PFSK-1 (cell line): ENCODE measurements at regions not wholly inside any gene's neighbourhood (a gene's known extent, or its start where the extent isn't known, plus 50 kb on each side); places are given as distances from the start of the nearest gene placed in this dataset.

Experiments used
- POLR2AphosphoS5 ChIP-seq: IDR thresholded peaks from 2 replicates; pipeline ENCODE4 v1.6.1; 2012; ENCODE audit warnings: low read depth, mild to moderate bottlenecking, control low read depth, low read length, moderate library complexity
- REST ChIP-seq, 2 experiments: IDR thresholded peaks; 2 replicates each; pipeline versions ENCODE4 v1.6.1 to v1.8.0; 2011 to 2012; ENCODE audit warnings: low read depth in 2 of 2, low read length in 2 of 2, control low read depth in 1 of 2, inconsistent platforms in 1 of 2, mild to moderate bottlenecking in 1 of 2, moderate library complexity in 1 of 2; ENCODE audit not compliant: insufficient read depth in 1 of 2
- TAF1 ChIP-seq: IDR thresholded peaks from 2 replicates; pipeline ENCODE4 v1.6.1; 2012; ENCODE audit warnings: low read length, control low read depth, borderline replicate concordance; ENCODE audit not compliant: insufficient read depth

- no peak for TF ChIP-seq POLR2AphosphoS5
- TF ChIP-seq REST (IDR thresholded peaks at IDR 0.05; ENCODE audit: insufficient read depth in 1 of 2, low read depth in 2 of 2, low read length in 2 of 2): no peak
- TF ChIP-seq TAF1: no peak
These were observed 267.3 kb downstream of the SHQ1 start for GRCh38 chr3:72580900-72581299.
